ENCODE measurements at regions not wholly inside any gene's neighbourhood (a gene's known extent, or its start where the extent isn't known, plus 50 kb on each side); places are given as distances from the start of the nearest gene placed in this dataset.

GRCh38 chr9:86521977-86522376, 167.8 kb upstream of the TUT7 start:
- no peak for DNase-seq (ENCODE audit: low read depth)

GRCh38 chr9:86521322-86521721, 167.1 kb upstream of the TUT7 start:
- no peak overlapping the region for H3K4me3 ChIP-seq (ENCODE audit: control insufficient read depth, low read depth, low read length)
- DNase-seq (ENCODE audit: low read depth), result no peak
- TF ChIP-seq CTCF (conservative IDR thresholded peaks at IDR 0.05; ENCODE audit: control insufficient read depth, insufficient read depth, low read depth, low read length), result no peak

More at GRCh38 chr9:86521977-86522376, 167.8 kb upstream of the TUT7 start:
- no peak for TF ChIP-seq CTCF (conservative IDR thresholded peaks at IDR 0.05; ENCODE audit: control insufficient read depth, insufficient read depth, low read depth, low read length)
- no peak overlapping the region for H3K4me3 ChIP-seq (ENCODE audit: control insufficient read depth, low read depth, low read length)

GRCh38 chr9:86519066-86519615, 164.9 kb upstream of the TUT7 start:
- no peak for TF ChIP-seq CTCF (conservative IDR thresholded peaks at IDR 0.05; ENCODE audit: control insufficient read depth, insufficient read depth, low read depth, low read length)
- no peak for DNase-seq (ENCODE audit: low read depth)
- no peak overlapping the region for H3K4me3 ChIP-seq (ENCODE audit: control insufficient read depth, low read depth, low read length)

GRCh38 chr9:86517475-86517874, 163.3 kb upstream of the TUT7 start:
- TF ChIP-seq CTCF (conservative IDR thresholded peaks at IDR 0.05; ENCODE audit: control insufficient read depth, insufficient read depth, low read depth, low read length), result no peak

GRCh38 chr9:86516564-86516963, 162.4 kb upstream of the TUT7 start:
- TF ChIP-seq CTCF (conservative IDR thresholded peaks at IDR 0.05; ENCODE audit: control insufficient read depth, insufficient read depth, low read depth, low read length), result no peak
- DNase-seq (ENCODE audit: low read depth), result no peak
- H3K4me3 ChIP-seq (ENCODE audit: control insufficient read depth, low read depth, low read length), result no peak overlapping the region

More at GRCh38 chr9:86517475-86517874, 163.3 kb upstream of the TUT7 start:
- no peak overlapping the region for H3K4me3 ChIP-seq (ENCODE audit: control insufficient read depth, low read depth, low read length)
- DNase-seq (ENCODE audit: low read depth), result no peak

- H3K4me3 ChIP-seq (ENCODE audit: control insufficient read depth, low read depth, low read length), result no peak overlapping the region
- DNase-seq (ENCODE audit: low read depth), result no peak
- no peak for TF ChIP-seq CTCF (conservative IDR thresholded peaks at IDR 0.05; ENCODE audit: control insufficient read depth, insufficient read depth, low read depth, low read length)
Measured at GRCh38 chr9:86515221-86515620, 161.0 kb upstream of the TUT7 start.

GRCh38 chr9:86513429-86513828, 159.2 kb upstream of the TUT7 start:
- TF ChIP-seq CTCF (conservative IDR thresholded peaks at IDR 0.05; ENCODE audit: control insufficient read depth, insufficient read depth, low read depth, low read length), result no peak

More at GRCh38 chr9:86513429-86513828, 159.2 kb upstream of the TUT7 start:
- no peak for DNase-seq (ENCODE audit: low read depth)
- no peak overlapping the region for H3K4me3 ChIP-seq (ENCODE audit: control insufficient read depth, low read depth, low read length)
